GM21390 (cell line): ENCODE measurements at regions not wholly inside any gene's neighbourhood (a gene's known extent, or its start where the extent isn't known, plus 50 kb on each side); places are given as distances from the start of the nearest gene placed in this dataset.
"Not testable (repeated sequence)": the region's sequence is repeated elsewhere in the genome, so short reads cannot be mapped to it uniquely, and the experiment has no call there.

Experiments
- ATAC-seq: cut with Tn5 transposase; IDR thresholded peaks from one replicate; pipeline ENCODE4 v1.9.1; 2021; ENCODE audit not compliant: unreplicated experiment

GRCh38 chr6:154629127-154629526 lies 104.1 kb upstream of the SCAF8 start:
- no peak for ATAC-seq

- ATAC-seq: no peak
Measured at GRCh38 chr6:154632119-154632518, 101.1 kb upstream of the SCAF8 start.

GRCh38 chr6:154637392-154637791 lies 95.8 kb upstream of the SCAF8 start:
- no peak for ATAC-seq

GRCh38 chr6:154638369-154638768 lies 94.8 kb upstream of the SCAF8 start:
- ATAC-seq: no peak

GRCh38 chr6:154639196-154639595 lies 94.0 kb upstream of the SCAF8 start:
- ATAC-seq: not testable (repeated sequence)

GRCh38 chr6:154648188-154648887 lies 84.9 kb upstream of the SCAF8 start:
- ATAC-seq: no peak

- ATAC-seq: no peak
Measured at GRCh38 chr6:154648888-154649205, 84.4 kb upstream of the SCAF8 start.

- ATAC-seq: no peak
Measured at GRCh38 chr6:154649721-154650120, 83.5 kb upstream of the SCAF8 start.

GRCh38 chr6:154650351-154650750 lies 82.9 kb upstream of the SCAF8 start:
- ATAC-seq: no peak

GRCh38 chr6:154651656-154652055 lies 81.6 kb upstream of the SCAF8 start:
- no peak for ATAC-seq

- ATAC-seq: no peak
Measured at GRCh38 chr6:154653385-154653784, 79.8 kb upstream of the SCAF8 start.

- ATAC-seq: no peak
Measured at GRCh38 chr6:154653853-154654252, 79.4 kb upstream of the SCAF8 start.

- ATAC-seq: no peak
Measured at GRCh38 chr6:154656660-154657059, 76.6 kb upstream of the SCAF8 start.

GRCh38 chr6:154661768-154662167 lies 71.4 kb upstream of the SCAF8 start:
- no peak for ATAC-seq

GRCh38 chr6:154664287-154664686 lies 68.9 kb upstream of the SCAF8 start:
- ATAC-seq: no peak

- no peak for ATAC-seq
Measured at GRCh38 chr6:154668156-154668555, 65.1 kb upstream of the SCAF8 start.

- no peak for ATAC-seq
Measured at GRCh38 chr6:154672086-154672485, 61.1 kb upstream of the SCAF8 start.

GRCh38 chr6:154673919-154674318 lies 59.3 kb upstream of the SCAF8 start:
- no peak for ATAC-seq

- ATAC-seq: peak; percentile 100
Measured at GRCh38 chr6:154675602-154676088, 57.6 kb upstream of the SCAF8 start.

- no peak for ATAC-seq
Measured at GRCh38 chr6:154682633-154683125, 50.5 kb upstream of the SCAF8 start.
